PC-9 (cell line): ENCODE measurements at regions not wholly inside any gene's neighbourhood (a gene's known extent, or its start where the extent isn't known, plus 50 kb on each side); places are given as distances from the start of the nearest gene placed in this dataset.
"Not testable (repeated sequence)": the region's sequence is repeated elsewhere in the genome, so short reads cannot be mapped to it uniquely, and the experiment has no call there.

Source experiments
- BruUV-seq: library from RNA; stranded (reverse); fragments of 400-500 nt; replicated peaks from 2 replicates; lab custom pipeline; 2021; lab: Mats Ljungman, UMichigan
- CTCF ChIA-PET: fragments of 300-600 bp; sonication (Branson Sonifier 250); formaldehyde crosslinking; loops from one replicate; lab custom pipeline; 2022; ENCODE audit warnings: antibody characterized with exemption; lab: Charles Lee
- POLR2A ChIA-PET: fragments of 300-600 bp; sonication (Branson Sonifier 250); formaldehyde crosslinking; loops from one replicate; lab custom pipeline; 2022; ENCODE audit warnings: antibody characterized with exemption; ENCODE audit not compliant: unreplicated experiment; lab: Charles Lee
- DNase-seq, 2 experiments: peaks; one replicate each; pipeline versions ENCODE4 v3.0.0 to v3.0.0-alpha.2; 2015 to 2022; ENCODE audit warnings: mixed read lengths in 1 of 2
- H2AFZ ChIP-seq: fragments of 200-600 bp; sonication (generic); 2 replicates; pipeline ENCODE4 v1.8.1; 2017; ENCODE audit warnings: antibody characterized with exemption
- H3F3A ChIP-seq: fragments of 200-600 bp; sonication (generic); 2 replicates; pipeline ENCODE4 v1.8.1; 2017; ENCODE audit warnings: antibody characterized with exemption, mild to moderate bottlenecking, low read depth; ENCODE audit not compliant: insufficient read depth
- H3K27ac ChIP-seq: fragments of 200-600 bp; sonication (generic); 2 replicates; pipeline ENCODE4 v1.6.1; 2016; ENCODE audit warnings: mixed run types
- H3K27me3 ChIP-seq: fragments of 200-600 bp; sonication (generic); 2 replicates; pipeline ENCODE4 v1.6.1; 2016; ENCODE audit warnings: low read depth, mixed run types; ENCODE audit not compliant: insufficient read depth
- H3K36me3 ChIP-seq: fragments of 200-600 bp; sonication (generic); 2 replicates; pipeline ENCODE4 v1.6.1; 2016; ENCODE audit warnings: low read depth, mixed run types
- H3K4me1 ChIP-seq: fragments of 200-600 bp; sonication (generic); replicated peaks from 2 replicates; pipeline ENCODE4 v1.6.1; 2016; ENCODE audit warnings: mixed run types; ENCODE audit not compliant: insufficient read depth
- H3K4me2 ChIP-seq: fragments of 200-600 bp; sonication (generic); 2 replicates; pipeline ENCODE4 v1.6.1; 2017; ENCODE audit warnings: mixed run types
- H3K4me3 ChIP-seq: fragments of 200-600 bp; sonication (generic); 2 replicates; pipeline ENCODE4 v1.6.1; 2016; ENCODE audit warnings: mixed run types
- H3K79me2 ChIP-seq: fragments of 200-600 bp; sonication (generic); 2 replicates; pipeline ENCODE4 v1.6.1; 2017; ENCODE audit warnings: low read depth, mixed run types
- H3K9me2 ChIP-seq: fragments of 200-600 bp; sonication (generic); 2 replicates; pipeline ENCODE4 v1.8.1; 2017; ENCODE audit warnings: mild to moderate bottlenecking; ENCODE audit not compliant: insufficient read depth
- H3K9me3 ChIP-seq: fragments of 200-600 bp; sonication (generic); 2 replicates; pipeline ENCODE4 v1.8.1; 2016; ENCODE audit warnings: low read depth; ENCODE audit not compliant: insufficient read depth
- H4K20me1 ChIP-seq: fragments of 200-600 bp; sonication (generic); 2 replicates; pipeline ENCODE4 v1.8.1; 2017; ENCODE audit not compliant: insufficient read depth
- EZH2 ChIP-seq: fragments of 200-600 bp; sonication (generic); IDR thresholded peaks from 2 replicates; pipeline ENCODE4 v1.8.0; 2017; ENCODE audit warnings: antibody characterized with exemption, low read depth
- intact Hi-C: fragments of 100-400 bp; cut with micrococcal nuclease; formaldehyde crosslinking; loops from one replicate; pipeline ENCODE4 v1.10.0; 2022; ENCODE audit not compliant: unreplicated experiment
- TF ChIP-seq, protein P1 (sequence below): fragments of 200-600 bp; sonication (generic); conservative IDR thresholded peaks from 2 replicates; pipeline ENCODE4 v1.6.1; 2017; ENCODE audit warnings: mixed run types, antibody characterized with exemption, mild to moderate bottlenecking, moderate library complexity

DNA sequence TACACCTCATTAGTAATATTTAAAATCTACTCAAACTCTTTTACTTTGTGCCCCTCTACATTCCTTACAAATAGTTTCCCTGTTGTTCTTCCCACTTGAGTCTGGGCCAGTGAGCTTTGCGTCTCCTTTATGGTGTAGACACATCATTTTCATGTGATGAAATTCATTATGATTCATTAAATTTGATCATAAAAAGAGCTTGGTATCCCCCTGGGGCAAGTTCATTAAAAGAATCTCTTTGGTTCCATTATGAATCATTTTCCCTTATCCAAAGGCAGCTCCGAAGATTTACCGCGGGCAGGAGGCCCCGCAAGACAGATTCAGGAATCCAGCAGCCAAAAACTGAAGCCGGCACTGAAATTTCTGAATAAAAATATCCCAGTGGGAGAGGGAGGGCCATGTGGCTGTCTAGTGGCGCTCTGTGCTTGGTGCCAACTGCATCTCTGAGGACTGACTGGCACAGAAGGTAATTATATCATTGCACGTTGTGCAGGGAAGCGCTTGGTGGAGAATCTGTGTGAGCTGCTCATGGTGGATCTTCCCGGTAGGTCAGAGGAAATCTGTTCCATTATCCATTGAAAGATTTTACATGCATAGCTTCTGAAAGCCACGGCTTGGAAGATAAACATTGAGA is 151.4 kb upstream of the PITRM1 start:
- no peak overlapping the region for H3K4me2 ChIP-seq
- H2AFZ ChIP-seq: no peak overlapping the region
- no peak for DNase-seq
- no peaks in the 10 kb centered on the region for H3K4me1 ChIP-seq
- H3F3A ChIP-seq: no peaks in the 10 kb centered on the region
- no peaks in the 10 kb centered on the region for H3K36me3 ChIP-seq
- no peaks in the 10 kb centered on the region for H3K79me2 ChIP-seq
- ChIA-PET CTCF (no interaction called here), POLR2A (no interaction called here)
- no peaks in the 10 kb centered on the region for H3K9me3 ChIP-seq
- intact Hi-C loops: no loop called here
- H3K27ac ChIP-seq: no peak overlapping the region
- no TSS peak for BruUV-seq
- no peak overlapping the region for H3K4me3 ChIP-seq
- H3K9me2 ChIP-seq: no peaks in the 10 kb centered on the region
- no peaks in the 10 kb centered on the region for H4K20me1 ChIP-seq
- H3K27me3 ChIP-seq: no peaks in the 10 kb centered on the region
- TF ChIP-seq EZH2: no peak
- TF ChIP-seq, protein P1, sequence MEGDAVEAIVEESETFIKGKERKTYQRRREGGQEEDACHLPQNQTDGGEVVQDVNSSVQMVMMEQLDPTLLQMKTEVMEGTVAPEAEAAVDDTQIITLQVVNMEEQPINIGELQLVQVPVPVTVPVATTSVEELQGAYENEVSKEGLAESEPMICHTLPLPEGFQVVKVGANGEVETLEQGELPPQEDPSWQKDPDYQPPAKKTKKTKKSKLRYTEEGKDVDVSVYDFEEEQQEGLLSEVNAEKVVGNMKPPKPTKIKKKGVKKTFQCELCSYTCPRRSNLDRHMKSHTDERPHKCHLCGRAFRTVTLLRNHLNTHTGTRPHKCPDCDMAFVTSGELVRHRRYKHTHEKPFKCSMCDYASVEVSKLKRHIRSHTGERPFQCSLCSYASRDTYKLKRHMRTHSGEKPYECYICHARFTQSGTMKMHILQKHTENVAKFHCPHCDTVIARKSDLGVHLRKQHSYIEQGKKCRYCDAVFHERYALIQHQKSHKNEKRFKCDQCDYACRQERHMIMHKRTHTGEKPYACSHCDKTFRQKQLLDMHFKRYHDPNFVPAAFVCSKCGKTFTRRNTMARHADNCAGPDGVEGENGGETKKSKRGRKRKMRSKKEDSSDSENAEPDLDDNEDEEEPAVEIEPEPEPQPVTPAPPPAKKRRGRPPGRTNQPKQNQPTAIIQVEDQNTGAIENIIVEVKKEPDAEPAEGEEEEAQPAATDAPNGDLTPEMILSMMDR: no peak

DNA sequence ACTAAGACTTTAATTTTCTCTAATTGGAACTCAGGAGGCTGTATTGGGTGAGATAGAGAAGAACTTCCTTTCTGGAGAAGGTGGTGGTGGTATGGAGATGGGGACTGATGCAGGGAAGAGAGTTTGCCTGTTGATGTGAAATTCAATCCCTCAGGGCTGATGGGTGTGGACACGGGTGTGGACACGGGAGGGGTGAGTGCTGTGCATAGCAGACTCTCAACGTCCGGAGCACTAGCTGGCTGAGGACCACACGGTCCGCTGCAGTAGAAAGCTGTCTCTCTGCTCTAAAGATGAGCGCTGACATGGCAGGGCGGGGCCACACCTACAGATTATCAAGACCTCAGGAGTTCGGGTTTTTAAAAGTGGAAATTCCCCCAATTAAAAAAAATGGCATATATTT is 148.5 kb upstream of the PITRM1 start:
- BruUV-seq: no TSS peak
- Histone ChIP-seq H2AFZ (no peak overlapping the region), H3K27me3 (no peaks in the 10 kb centered on the region), H3K4me2 (no peak overlapping the region), H3F3A (no peaks in the 10 kb centered on the region), H3K36me3 (no peaks in the 10 kb centered on the region), H3K4me1 (no peaks in the 10 kb centered on the region), H3K9me3 (no peaks in the 10 kb centered on the region), H3K4me3 (no peak overlapping the region), H3K9me2 (no peaks in the 10 kb centered on the region), H3K79me2 (no peaks in the 10 kb centered on the region), H4K20me1 (no peaks in the 10 kb centered on the region), H3K27ac (no peak overlapping the region)
- TF ChIP-seq, protein P1: no peak
- no peak for TF ChIP-seq EZH2
- CTCF ChIA-PET: no interaction called here
- intact Hi-C loops: no loop called here
- no peak for DNase-seq
- POLR2A ChIA-PET: no interaction called here

DNA sequence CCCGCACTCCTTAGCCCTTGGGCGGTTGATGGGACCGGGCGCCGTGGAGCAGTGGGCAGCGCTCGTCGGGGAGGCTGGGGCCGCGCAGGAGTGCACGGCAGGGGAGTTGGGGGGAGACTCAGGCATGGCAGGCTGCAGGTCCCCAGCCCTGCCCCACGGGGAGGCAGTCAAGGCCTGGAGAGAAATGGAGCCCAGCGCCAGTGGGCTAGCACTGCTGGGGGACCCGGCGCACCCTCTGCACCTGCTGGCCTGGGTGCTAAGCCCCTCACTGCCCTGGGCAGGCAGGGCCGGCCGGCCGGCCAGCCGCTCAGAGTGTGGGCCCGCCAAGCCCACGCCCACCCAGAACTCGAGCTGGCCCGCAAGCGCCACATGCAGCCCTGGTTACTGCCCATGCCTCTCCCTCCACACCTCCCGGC is 147.2 kb upstream of the PITRM1 start:
- BruUV-seq: no TSS peak
- POLR2A ChIA-PET: no interaction called here
- intact Hi-C loops: no loop called here

DNA sequence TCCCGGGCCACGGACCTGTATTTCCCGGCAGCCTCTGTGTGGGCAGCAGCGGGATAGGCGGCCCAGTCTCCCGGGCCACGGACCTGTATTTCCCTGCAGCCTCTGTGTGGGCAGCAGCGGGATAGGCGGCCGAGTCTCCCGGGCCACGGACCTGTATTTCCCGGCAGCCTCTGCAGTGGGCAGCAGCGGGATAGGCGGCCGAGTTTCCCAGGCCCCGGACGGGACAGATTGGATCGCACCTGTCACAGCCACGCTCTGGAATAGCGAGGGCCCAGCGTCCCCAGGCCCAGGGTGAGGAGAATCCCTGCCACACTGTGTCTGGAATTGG is 145.9 kb upstream of the PITRM1 start:
- H3K4me3 ChIP-seq, H3K27ac ChIP-seq, H3K27me3 ChIP-seq, H3K36me3 ChIP-seq, BruUV-seq, POLR2A ChIA-PET, H3K4me2 ChIP-seq, H2AFZ ChIP-seq, H3F3A ChIP-seq, H3K9me2 ChIP-seq, H3K4me1 ChIP-seq, H3K9me3 ChIP-seq, H4K20me1 ChIP-seq, H3K79me2 ChIP-seq, intact Hi-C loops, DNase-seq, CTCF ChIA-PET: not testable (repeated sequence)

More for the DNA sequence above, 147.2 kb upstream of the PITRM1 start:
- H4K20me1 ChIP-seq: no peaks in the 10 kb centered on the region
- no peaks in the 10 kb centered on the region for H3K4me1 ChIP-seq
- no peaks in the 10 kb centered on the region for H3F3A ChIP-seq
- TF ChIP-seq EZH2: no peak
- TF ChIP-seq, protein P1: no peak
- no peaks in the 10 kb centered on the region for H3K36me3 ChIP-seq
- CTCF ChIA-PET: no interaction called here
- H2AFZ ChIP-seq: no peak overlapping the region
- H3K4me2 ChIP-seq: no peak overlapping the region
- no peak overlapping the region for H3K4me3 ChIP-seq
- no peak overlapping the region for H3K27ac ChIP-seq
- DNase-seq: no peak
- no peaks in the 10 kb centered on the region for H3K27me3 ChIP-seq
- no peaks in the 10 kb centered on the region for H3K9me3 ChIP-seq
- no peaks in the 10 kb centered on the region for H3K9me2 ChIP-seq
- no peaks in the 10 kb centered on the region for H3K79me2 ChIP-seq

DNA sequence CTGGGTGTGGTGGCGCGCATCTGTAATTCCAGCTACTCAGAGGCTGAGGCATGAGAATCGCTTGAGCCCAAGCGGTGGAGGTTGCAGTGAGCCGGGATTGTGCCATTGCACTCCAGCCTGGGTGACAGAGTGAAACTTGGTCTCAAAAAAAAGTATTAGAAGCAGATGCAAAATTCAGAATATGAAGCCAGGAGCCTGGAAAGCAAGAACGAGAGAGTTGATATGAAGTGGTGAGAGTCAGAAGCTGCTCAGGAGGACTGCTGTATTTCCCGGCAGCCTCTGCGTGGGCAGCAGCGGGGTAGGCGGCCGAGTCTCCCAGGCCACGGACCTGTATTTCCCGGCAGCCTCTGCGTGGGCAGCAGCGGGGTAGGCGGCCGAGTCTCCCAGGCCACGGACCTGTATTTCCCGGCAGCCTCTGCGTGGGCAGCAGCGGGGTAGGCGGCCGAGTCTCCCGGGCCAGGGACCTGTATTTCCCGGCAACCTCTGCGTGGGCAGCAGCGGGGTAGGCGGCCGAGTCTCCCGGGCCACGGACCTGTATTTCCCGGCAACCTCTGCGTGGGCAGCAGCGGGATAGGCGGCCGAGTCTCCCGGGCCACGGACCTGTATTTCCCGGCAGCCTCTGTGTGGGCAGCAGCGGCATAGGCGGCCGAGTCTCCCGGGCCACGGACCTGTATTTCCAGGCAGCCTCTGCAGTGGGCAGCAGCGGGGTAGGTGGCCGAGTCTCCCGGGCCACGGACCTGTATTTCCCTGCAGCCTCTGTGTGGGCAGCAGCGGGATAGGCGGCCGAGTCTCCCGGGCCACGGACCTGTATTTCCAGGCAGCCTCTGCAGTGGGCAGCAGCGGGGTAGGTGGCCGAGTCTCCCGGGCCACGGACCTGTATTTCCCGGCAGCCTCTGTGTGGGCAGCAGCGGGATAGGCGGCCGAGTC is 145.2 kb upstream of the PITRM1 start:
- CTCF ChIA-PET, H3K27me3 ChIP-seq, H3K9me3 ChIP-seq, H3K79me2 ChIP-seq, intact Hi-C loops, H2AFZ ChIP-seq, H3K4me1 ChIP-seq, H3K27ac ChIP-seq, H3K4me2 ChIP-seq, H3K4me3 ChIP-seq, POLR2A ChIA-PET, H3F3A ChIP-seq, H3K9me2 ChIP-seq, BruUV-seq, DNase-seq, H3K36me3 ChIP-seq, H4K20me1 ChIP-seq: not testable (repeated sequence)
